ENCODE measurements at regions not wholly inside any gene's neighbourhood (a gene's known extent, or its start where the extent isn't known, plus 50 kb on each side); places are given as distances from the start of the nearest gene placed in this dataset.

DNA sequence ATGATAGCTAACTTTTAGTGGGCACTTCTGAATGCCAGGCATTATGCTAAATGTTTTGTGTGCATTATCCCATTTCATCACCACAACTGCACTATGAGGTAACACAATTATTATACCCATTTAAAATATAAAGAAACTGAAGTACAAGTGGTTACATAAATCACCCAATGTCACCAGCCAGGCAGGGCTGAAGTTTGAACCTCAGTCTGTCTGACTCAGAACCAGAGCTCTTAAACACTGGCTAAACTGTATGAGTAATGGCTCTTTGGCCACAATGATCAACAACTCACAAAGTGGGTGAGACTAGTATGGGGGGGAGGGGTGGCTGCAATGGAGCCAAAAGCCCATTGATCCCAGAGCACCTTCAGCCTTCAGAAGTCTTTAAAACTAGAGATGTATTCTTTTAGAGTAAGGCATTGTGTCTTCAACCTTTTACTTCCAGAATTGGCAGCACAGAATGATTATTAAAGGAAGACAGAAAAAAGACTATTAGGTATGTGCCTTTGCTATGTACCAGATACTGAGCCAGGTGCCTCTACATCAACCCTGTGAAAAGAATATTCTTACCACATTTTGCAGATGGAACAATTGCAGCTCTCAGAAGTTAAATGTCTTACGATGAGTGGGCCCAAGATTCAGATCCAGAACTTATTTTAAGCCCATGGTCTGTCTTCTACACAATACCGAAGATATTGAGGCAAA, 166.9 kb downstream of the UACA start:
- H3K4me1 ChIP-seq = no peaks in the 10 kb centered on the region
- H3K4me3 ChIP-seq = no peak overlapping the region
- no peaks in the 10 kb centered on the region for H3K36me3 ChIP-seq
- DNase-seq (no peak), ATAC-seq (peak in 1 of 4 donors; percentile 50)
- H3K27me3 ChIP-seq = no peaks in the 10 kb centered on the region
- no peak overlapping the region for H3K27ac ChIP-seq
- TF ChIP-seq CTCF (IDR thresholded peaks at IDR 0.05) = no peak
- TF ChIP-seq POLR2A (IDR thresholded peaks at IDR 0.05) = no peak
- intact Hi-C loops (cut with DNase I) = no loop called here
- WGBS (ENCODE audit: insufficient coverage, low coverage, low lambda C conversion rate, missing lambda C conversion rate) = 95% methylated on average over 2 of the region's 2 CpGs
- H3K9me3 ChIP-seq = peaks cover 0 to 6% (median 0%) of the 10 kb centered on the region in 4 donors

- no peak for ATAC-seq
- intact Hi-C loops (cut with DNase I) = no loop called here
Observed at GRCh38 chr15:70593795-70594194, 169.6 kb downstream of the UACA start.

GRCh38 chr15:70589728-70590127, 173.6 kb downstream of the UACA start:
- no peaks in the 10 kb centered on the region for H3K36me3 ChIP-seq
- TF ChIP-seq CTCF (IDR thresholded peaks at IDR 0.05) = no peak
- no peak overlapping the region for H3K27ac ChIP-seq
- ATAC-seq (no peak), DNase-seq (no peak)
- H3K27me3 ChIP-seq = no peaks in the 10 kb centered on the region
- H3K4me1 ChIP-seq = no peaks in the 10 kb centered on the region
- intact Hi-C loops (cut with DNase I) = no loop called here
- H3K4me3 ChIP-seq = no peak overlapping the region
- peaks cover 0 to 5% (median 0%) of the 10 kb centered on the region in 4 donors for H3K9me3 ChIP-seq
- 46% methylated on average over 3 of the region's 4 CpGs for WGBS (ENCODE audit: insufficient coverage, low coverage, low lambda C conversion rate, missing lambda C conversion rate)

More at GRCh38 chr15:70593795-70594194, 169.6 kb downstream of the UACA start:
- no peak overlapping the region for H3K27ac ChIP-seq
- peaks cover 0 to 6% (median 0%) of the 10 kb centered on the region in 4 donors for H3K9me3 ChIP-seq
- no peaks in the 10 kb centered on the region for H3K27me3 ChIP-seq
- TF ChIP-seq CTCF (IDR thresholded peaks at IDR 0.05) = no peak
- TF ChIP-seq POLR2A (IDR thresholded peaks at IDR 0.05) = no peak
- H3K36me3 ChIP-seq = no peaks in the 10 kb centered on the region
- no peak overlapping the region for H3K4me3 ChIP-seq
- DNase-seq = no peak
- H3K4me1 ChIP-seq = no peaks in the 10 kb centered on the region

- no peak for TF ChIP-seq CTCF (IDR thresholded peaks at IDR 0.05)
- no peak for TF ChIP-seq POLR2A (IDR thresholded peaks at IDR 0.05)
- DNase-seq (peak in 1 of 3 donors; percentile 5), ATAC-seq (no peak)
- no peak overlapping the region for H3K4me3 ChIP-seq
- intact Hi-C loops (cut with DNase I) = no loop called here
- no peaks in the 10 kb centered on the region for H3K9me3 ChIP-seq
- no peak overlapping the region for H3K27ac ChIP-seq
- H3K4me1 ChIP-seq = no peaks in the 10 kb centered on the region
- H3K27me3 ChIP-seq = no peaks in the 10 kb centered on the region
- no peaks in the 10 kb centered on the region for H3K36me3 ChIP-seq
Observed at GRCh38 chr15:70589221-70589620, 174.1 kb downstream of the UACA start.

- intact Hi-C loops (cut with DNase I) = no loop called here
- Histone ChIP-seq H3K27me3 (no peaks in the 10 kb centered on the region), H3K36me3 (no peaks in the 10 kb centered on the region), H3K27ac (no peak overlapping the region), H3K4me1 (no peaks in the 10 kb centered on the region), H3K4me3 (no peak overlapping the region), H3K9me3 (no peaks in the 10 kb centered on the region)
- no peak for ATAC-seq
- DNase-seq = peak in 1 of 3 donors; percentile 17
- 77% methylated on average over 4 of the region's 4 CpGs for WGBS (ENCODE audit: insufficient coverage, low coverage, low lambda C conversion rate, missing lambda C conversion rate)
- TF ChIP-seq POLR2A (IDR thresholded peaks at IDR 0.05) = no peak
- no peak for TF ChIP-seq CTCF (IDR thresholded peaks at IDR 0.05)
Observed at GRCh38 chr15:70588613-70589012, 174.7 kb downstream of the UACA start.
